K562 (cell line): ENCODE measurements at regions not wholly inside any gene's neighbourhood (a gene's known extent, or its start where the extent isn't known, plus 50 kb on each side); places are given as distances from the start of the nearest gene placed in this dataset.

Experiments used
- CHD7 ChIP-seq: fragments of 200-600 bp; sonication (generic); IDR thresholded peaks from one replicate; pipeline ENCODE4 v1.6.1; 2012; ENCODE audit warnings: mild to moderate bottlenecking, low read depth, low read length, inconsistent platforms
- NR2F6 ChIP-seq: fragments of 450-650 bp; formaldehyde crosslinking; IDR thresholded peaks from 2 replicates; pipeline ENCODE4 v1.4.0; 2020; ENCODE audit warnings: mild to moderate bottlenecking
- SIRT6 ChIP-seq: IDR thresholded peaks from one replicate; pipeline ENCODE4 v1.6.1; 2012; ENCODE audit warnings: low read depth, mild to moderate bottlenecking, control low read depth, inconsistent platforms, low read length, moderate library complexity
- TAF9B ChIP-seq: fragments of 450-650 bp; IDR thresholded peaks from 2 replicates; pipeline ENCODE4 v1.6.1; 2018; ENCODE audit warnings: mild to moderate bottlenecking; ENCODE audit not compliant: partially characterized antibody

- TF ChIP-seq CHD7 (no peak), SIRT6 (no peak), NR2F6 (CRISPR knock-in tag) (no peak), TAF9B (no peak)
Measured at GRCh38 chr13:85698256-85698655, 101.0 kb downstream of the SLITRK6 start (continued).
